ENCODE measurements at regions not wholly inside any gene's neighbourhood (a gene's known extent, or its start where the extent isn't known, plus 50 kb on each side); places are given as distances from the start of the nearest gene placed in this dataset.

- TF ChIP-seq CTCF (IDR thresholded peaks at IDR 0.05) (no peak), POLR2A (IDR thresholded peaks at IDR 0.05) (no peak)
Observed at GRCh38 chr2:217364224-217364623, 504.4 kb upstream of the TNP1 start.

Measured in testis (tissue), 2 donors.